ENCODE measurements at regions not wholly inside any gene's neighbourhood (a gene's known extent, or its start where the extent isn't known, plus 50 kb on each side); places are given as distances from the start of the nearest gene placed in this dataset.
"Not testable (repeated sequence)": the region's sequence is repeated elsewhere in the genome, so short reads cannot be mapped to it uniquely, and the experiment has no call there.

GRCh38 chr11:69869311-69869939, 50.2 kb upstream of the FGF3 start:
- DNase-seq, result no peak

GRCh38 chr11:69870766-69871165, 51.5 kb upstream of the FGF3 start:
- no peak for DNase-seq

- DNase-seq, result no peak
Measured at GRCh38 chr11:69873166-69874077, 54.2 kb upstream of the FGF3 start.

GRCh38 chr11:69874178-69874983, 55.2 kb upstream of the FGF3 start:
- no peak for DNase-seq

- no peak for DNase-seq
Measured at GRCh38 chr11:69874984-69875624, 55.9 kb upstream of the FGF3 start.

GRCh38 chr11:69876013-69876412, 56.8 kb upstream of the FGF3 start:
- DNase-seq, result no peak

- no peak for DNase-seq
Measured at GRCh38 chr11:69877235-69877634, 58.0 kb upstream of the FGF3 start.

- not testable (repeated sequence) for DNase-seq
Measured at GRCh38 chr11:69877704-69878103, 58.5 kb upstream of the FGF3 start.

- no peak for DNase-seq
Measured at GRCh38 chr11:69878144-69878883, 59.1 kb upstream of the FGF3 start.

GRCh38 chr11:69878927-69879728, 59.9 kb upstream of the FGF3 start:
- DNase-seq, result no peak

- no peak for DNase-seq
Measured at GRCh38 chr11:69879729-69880005, 60.5 kb upstream of the FGF3 start.

GRCh38 chr11:69880041-69880825, 61.0 kb upstream of the FGF3 start:
- DNase-seq, result no peak

GRCh38 chr11:69880826-69881445, 61.7 kb upstream of the FGF3 start:
- DNase-seq, result no peak

GRCh38 chr11:69881467-69882269, 62.5 kb upstream of the FGF3 start:
- DNase-seq, result no peak

GRCh38 chr11:69882270-69882608, 63.0 kb upstream of the FGF3 start:
- DNase-seq, result no peak

- no peak for DNase-seq
Measured at GRCh38 chr11:69883292-69884255, 64.4 kb upstream of the FGF3 start.

GRCh38 chr11:69884286-69884685, 65.1 kb upstream of the FGF3 start:
- no peak for DNase-seq

GRCh38 chr11:69884751-69885150, 65.5 kb upstream of the FGF3 start:
- no peak for DNase-seq

All from NCI-H1930 (cell line).